Right lobe of liver (tissue), 6 donors: ENCODE measurements at regions not wholly inside any gene's neighbourhood (a gene's known extent, or its start where the extent isn't known, plus 50 kb on each side); places are given as distances from the start of the nearest gene placed in this dataset.

Experiments used
- ATAC-seq, 4 donors: fragments of 200-7000 bp; cut with Tn5 transposase; one replicate each; pipeline ENCODE4 v1.9.1; 2020; ENCODE audit warnings: mild to moderate bottlenecking in 4 of 4, moderate library complexity in 4 of 4
- DNase-seq, 3 donors: peaks; one replicate each; pipeline ENCODE4 v3.0.0-alpha.2; 2020
- H3K27ac ChIP-seq, 3 donors: fragments of 200-600 bp; one replicate each; pipeline ENCODE4 v1.8.0; 2022
- H3K27me3 ChIP-seq, 2 donors: fragments of 200-600 bp; one replicate each; pipeline ENCODE4 v1.8.0; 2022
- H3K36me3 ChIP-seq, 4 donors: fragments of 200-600 bp; sonication (generic) in 1 of 4; one replicate each; pipeline versions ENCODE4 v1.5.1 to v1.8.0; 2017 to 2022; ENCODE audit warnings: control low read depth in 1 of 4
- H3K4me1 ChIP-seq, 4 donors: fragments of 200-600 bp; sonication (generic) in 1 of 4; one replicate each; pipeline versions ENCODE4 v1.5.1 to v1.8.0; 2017 to 2022; ENCODE audit warnings: control low read depth in 1 of 4
- H3K4me3 ChIP-seq, 3 donors: fragments of 200-600 bp; one replicate each; pipeline ENCODE4 v1.8.0; 2022
- H3K9me3 ChIP-seq, 4 donors: fragments of 200-600 bp; sonication (generic) in 1 of 4; one replicate each; pipeline versions ENCODE4 v1.5.1 to v1.8.0; 2017 to 2022; ENCODE audit warnings: control low read depth in 1 of 4
- POLR2A ChIP-seq: fragments of 450-650 bp; IDR thresholded peaks from one replicate; pipeline ENCODE4 v1.6.1; 2017; ENCODE audit warnings: antibody characterized with exemption, mild to moderate bottlenecking
- WGBS: methylation state at CpG from one replicate; pipeline ENCODE4 v1.1.6; 2018; ENCODE audit warnings: low coverage, low lambda C conversion rate; ENCODE audit not compliant: insufficient coverage; ENCODE audit errors: missing lambda C conversion rate; 5-methylcytosine and 5-hydroxymethylcytosine counted together
- intact Hi-C, 2 donors: fragments of 100-400 bp; cut with DNase I; formaldehyde crosslinking; loops; one replicate each; pipeline versions ENCODE4 v1.11.2 to v1.14.1; 2022
- TF ChIP-seq, protein P1 (sequence below), 4 donors: fragments of 200-600 bp in 3 of 4; fragments of 450-650 bp in 1 of 4; IDR thresholded peaks; one replicate each; pipeline versions ENCODE4 v1.5.1 to v1.8.0; 2016 to 2022; ENCODE audit warnings: antibody characterized with exemption in 4 of 4, mild to moderate bottlenecking in 2 of 4
- donor health status: DM: no; HTN: yes; CAD: no.
- donor health status: DM: no; HTN: no; CAD: no.
- donor health status: DM: no; HTN: no; CAD: no.
- donor health status: DM: no; HTN: yes; CAD: no.
- donor health status: DM: no; HTN: yes; CAD: no.

DNA sequence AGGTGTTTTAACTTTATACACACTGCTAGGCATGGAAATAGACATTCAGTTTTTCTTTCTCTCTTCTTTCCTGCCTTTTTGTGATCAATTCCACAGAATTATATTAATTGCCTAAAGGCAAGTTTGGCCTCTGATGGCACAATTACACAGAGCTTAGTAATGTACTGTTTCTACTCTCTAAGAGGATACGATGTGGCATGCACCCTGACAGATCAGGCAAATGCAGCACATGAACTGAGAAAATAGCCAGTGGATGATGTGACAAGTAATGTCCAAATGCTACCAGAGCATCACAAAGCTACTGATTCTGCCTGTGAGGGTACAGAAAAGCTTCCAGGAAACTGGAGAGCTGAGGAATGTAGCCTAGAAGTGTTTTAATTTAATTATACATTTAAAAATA, 233.8 kb upstream of the PRR20A start:
- no peak overlapping the region for H3K4me3 ChIP-seq
- TF ChIP-seq POLR2A: no peak
- TF ChIP-seq, protein P1, sequence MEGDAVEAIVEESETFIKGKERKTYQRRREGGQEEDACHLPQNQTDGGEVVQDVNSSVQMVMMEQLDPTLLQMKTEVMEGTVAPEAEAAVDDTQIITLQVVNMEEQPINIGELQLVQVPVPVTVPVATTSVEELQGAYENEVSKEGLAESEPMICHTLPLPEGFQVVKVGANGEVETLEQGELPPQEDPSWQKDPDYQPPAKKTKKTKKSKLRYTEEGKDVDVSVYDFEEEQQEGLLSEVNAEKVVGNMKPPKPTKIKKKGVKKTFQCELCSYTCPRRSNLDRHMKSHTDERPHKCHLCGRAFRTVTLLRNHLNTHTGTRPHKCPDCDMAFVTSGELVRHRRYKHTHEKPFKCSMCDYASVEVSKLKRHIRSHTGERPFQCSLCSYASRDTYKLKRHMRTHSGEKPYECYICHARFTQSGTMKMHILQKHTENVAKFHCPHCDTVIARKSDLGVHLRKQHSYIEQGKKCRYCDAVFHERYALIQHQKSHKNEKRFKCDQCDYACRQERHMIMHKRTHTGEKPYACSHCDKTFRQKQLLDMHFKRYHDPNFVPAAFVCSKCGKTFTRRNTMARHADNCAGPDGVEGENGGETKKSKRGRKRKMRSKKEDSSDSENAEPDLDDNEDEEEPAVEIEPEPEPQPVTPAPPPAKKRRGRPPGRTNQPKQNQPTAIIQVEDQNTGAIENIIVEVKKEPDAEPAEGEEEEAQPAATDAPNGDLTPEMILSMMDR (IDR thresholded peaks at IDR 0.05): no peak
- 89% methylated on average over 1 of the region's 1 CpG for WGBS

DNA sequence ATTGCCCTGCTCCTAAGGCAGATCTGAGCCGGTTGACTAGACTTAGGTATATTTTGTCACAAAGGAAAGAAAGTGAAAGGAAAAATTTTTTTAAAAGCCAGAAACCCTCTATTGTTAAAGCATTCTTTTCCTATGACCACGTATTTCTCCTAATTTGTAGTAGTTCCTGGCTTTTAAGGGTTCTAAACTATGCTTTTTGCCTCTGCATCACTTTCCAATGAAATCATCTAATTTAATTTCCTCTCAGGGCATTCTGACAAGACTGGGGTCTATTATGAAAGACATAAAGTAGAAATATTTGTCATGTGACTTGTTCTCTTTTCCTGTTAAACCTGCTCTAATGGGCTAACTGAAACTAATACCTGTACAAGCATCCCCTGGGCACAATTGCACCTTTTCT, 233.0 kb upstream of the PRR20A start:
- no peak for ATAC-seq

More for the DNA sequence above, 233.8 kb upstream of the PRR20A start:
- ATAC-seq (no peak), DNase-seq (no peak)
- H3K4me1 ChIP-seq: no peaks in the 10 kb centered on the region
- intact Hi-C loops: no loop called here
- H3K27me3 ChIP-seq: no peaks in the 10 kb centered on the region
- H3K27ac ChIP-seq: no peak overlapping the region
- H3K9me3 ChIP-seq: no peaks in the 10 kb centered on the region
- H3K36me3 ChIP-seq: no peaks in the 10 kb centered on the region

DNA sequence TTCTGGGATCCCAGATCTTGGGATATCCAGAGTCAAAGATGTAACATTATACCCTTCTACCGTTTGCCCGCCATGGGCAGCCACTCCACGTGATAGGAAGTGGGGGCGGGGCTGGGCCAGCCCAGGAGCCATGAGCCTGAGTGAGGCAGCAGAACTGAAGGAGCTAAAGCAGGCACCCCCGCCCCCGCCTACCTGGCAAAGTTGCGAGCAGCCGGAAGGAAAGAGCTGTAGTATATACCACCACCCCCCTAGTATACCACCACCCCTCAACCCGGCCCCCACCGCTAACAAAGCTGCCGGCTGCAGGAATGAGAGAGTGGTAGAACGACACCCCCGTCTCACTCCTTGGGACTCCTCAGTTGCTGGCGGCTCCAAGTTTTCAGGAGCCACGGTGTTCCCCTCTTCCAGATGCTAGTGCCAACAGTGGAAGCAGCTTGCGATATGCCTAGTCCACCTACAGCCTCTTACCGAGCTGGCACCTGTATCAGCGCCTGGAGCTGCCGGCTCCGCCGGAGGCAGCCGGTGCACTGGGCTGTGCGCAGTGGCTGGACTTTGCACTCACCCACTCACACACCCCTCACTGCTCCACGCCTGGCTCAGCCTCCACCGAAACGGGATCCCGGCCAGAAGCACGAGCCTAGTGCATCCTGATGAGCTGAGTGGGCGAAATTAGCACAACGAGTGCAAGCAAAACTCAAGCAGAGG, 230.7 kb upstream of the PRR20A start:
- peak in 1 of 4 donors; percentile 24 for ATAC-seq
- no peaks in the 10 kb centered on the region for H3K36me3 ChIP-seq
- H3K27ac ChIP-seq: no peak overlapping the region
- TF ChIP-seq POLR2A: no peak
- TF ChIP-seq, protein P1 (IDR thresholded peaks at IDR 0.05): no peak
- DNase-seq: no peak
- WGBS: 89% methylated on average over 8 of the region's 30 CpGs
- no peaks in the 10 kb centered on the region for H3K27me3 ChIP-seq
- intact Hi-C loops: no loop called here
- no peaks in the 10 kb centered on the region for H3K4me1 ChIP-seq
- no peak overlapping the region for H3K4me3 ChIP-seq
- H3K9me3 ChIP-seq: no peaks in the 10 kb centered on the region

More for the DNA sequence above, 233.0 kb upstream of the PRR20A start:
- Histone ChIP-seq H3K9me3 (no peaks in the 10 kb centered on the region), H3K4me3 (no peak overlapping the region), H3K36me3 (no peaks in the 10 kb centered on the region), H3K27ac (no peak overlapping the region), H3K4me1 (no peaks in the 10 kb centered on the region), H3K27me3 (no peaks in the 10 kb centered on the region)
- 59% methylated on average over 2 of the region's 2 CpGs for WGBS
- no peak for DNase-seq
- intact Hi-C loops: no loop called here
- TF ChIP-seq, protein P1 (IDR thresholded peaks at IDR 0.05): no peak
- TF ChIP-seq POLR2A: no peak

DNA sequence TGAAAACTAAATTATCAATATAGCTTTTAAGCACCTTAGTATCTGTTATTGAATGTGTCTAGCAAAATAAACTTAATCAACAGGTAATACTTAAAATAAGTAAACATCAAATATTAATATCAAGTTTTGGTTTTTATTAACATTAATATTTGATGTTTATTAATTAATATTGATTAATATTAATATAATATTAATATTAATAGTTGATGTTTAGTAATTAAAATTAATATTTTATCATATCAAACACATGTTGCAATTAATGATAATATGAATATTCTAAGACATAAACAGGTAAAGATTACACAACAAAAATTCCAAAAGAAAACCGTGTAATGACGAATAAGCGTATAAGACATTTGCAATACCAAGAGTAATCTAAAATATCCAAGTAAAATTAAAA, 222.8 kb upstream of the PRR20A start:
- TF ChIP-seq POLR2A: no peak
- TF ChIP-seq, protein P1 (IDR thresholded peaks at IDR 0.05): no peak
- no peak overlapping the region for H3K27ac ChIP-seq
- intact Hi-C loops: no loop called here
- no peaks in the 10 kb centered on the region for H3K27me3 ChIP-seq
- no peaks in the 10 kb centered on the region for H3K9me3 ChIP-seq
- DNase-seq: no peak
- H3K36me3 ChIP-seq: no peaks in the 10 kb centered on the region
- WGBS: 96% methylated on average over 3 of the region's 3 CpGs
- no peaks in the 10 kb centered on the region for H3K4me1 ChIP-seq
- ATAC-seq: no peak
- H3K4me3 ChIP-seq: no peak overlapping the region
